Epithelial cell of proximal tubule (primary cell): ENCODE measurements at regions not wholly inside any gene's neighbourhood (a gene's known extent, or its start where the extent isn't known, plus 50 kb on each side); places are given as distances from the start of the nearest gene placed in this dataset.

ENCODE experiments used
- DNase-seq: peaks from one replicate; pipeline ENCODE4 v3.0.0-alpha.2; 2011; ENCODE audit warnings: low read depth
- H3K4me3 ChIP-seq: 2 replicates; pipeline ENCODE4 v1.5.1; 2011; ENCODE audit warnings: low read depth, mild to moderate bottlenecking, low read length
- CTCF ChIP-seq: conservative IDR thresholded peaks from 2 replicates; pipeline ENCODE4 v1.5.1; 2012; ENCODE audit warnings: low read depth, mild to moderate bottlenecking, low read length

- no peak overlapping the region for H3K4me3 ChIP-seq
- no peak for TF ChIP-seq CTCF
- no peak for DNase-seq
Measured at GRCh38 chr2:116645155-116645554, 1169.3 kb upstream of the DDX18 start.

- no peak overlapping the region for H3K4me3 ChIP-seq
- no peak for TF ChIP-seq CTCF
- DNase-seq, result no peak
Measured at GRCh38 chr2:116668691-116669090, 1145.8 kb upstream of the DDX18 start.

- H3K4me3 ChIP-seq, result no peak overlapping the region
- no peak for DNase-seq
- TF ChIP-seq CTCF, result no peak
Measured at GRCh38 chr2:116669782-116670181, 1144.7 kb upstream of the DDX18 start.

GRCh38 chr2:116674188-116674587, 1140.3 kb upstream of the DDX18 start:
- no peak for DNase-seq
- H3K4me3 ChIP-seq, result no peak overlapping the region
- no peak for TF ChIP-seq CTCF

- no peak for TF ChIP-seq CTCF
Measured at GRCh38 chr2:116676776-116677175, 1137.7 kb upstream of the DDX18 start.

GRCh38 chr2:116680256-116680936, 1134.1 kb upstream of the DDX18 start:
- no peak for DNase-seq
- TF ChIP-seq CTCF, result no peak
- H3K4me3 ChIP-seq, result no peak overlapping the region

More at GRCh38 chr2:116676776-116677175, 1137.7 kb upstream of the DDX18 start:
- DNase-seq, result no peak
- no peak overlapping the region for H3K4me3 ChIP-seq

GRCh38 chr2:116687371-116687770, 1127.1 kb upstream of the DDX18 start:
- DNase-seq, result no peak
- no peak overlapping the region for H3K4me3 ChIP-seq
- TF ChIP-seq CTCF, result no peak
